GM23248 (cell line): ENCODE measurements at regions not wholly inside any gene's neighbourhood (a gene's known extent, or its start where the extent isn't known, plus 50 kb on each side); places are given as distances from the start of the nearest gene placed in this dataset.

Experiments used
- EZH2 ChIP-seq: fragments of 200-600 bp; sonication (generic); IDR thresholded peaks from 2 replicates; pipeline ENCODE4 v1.6.1; 2018; ENCODE audit warnings: antibody characterized with exemption, mild to moderate bottlenecking; ENCODE audit not compliant: insufficient read depth, poor library complexity, severe bottlenecking
- EZH2phosphoT487 ChIP-seq: fragments of 200-600 bp; sonication (generic); IDR thresholded peaks from 2 replicates; pipeline ENCODE4 v1.6.1; 2018; ENCODE audit warnings: antibody characterized with exemption, moderate library complexity, mild to moderate bottlenecking, low read depth; ENCODE audit not compliant: insufficient read depth

DNA sequence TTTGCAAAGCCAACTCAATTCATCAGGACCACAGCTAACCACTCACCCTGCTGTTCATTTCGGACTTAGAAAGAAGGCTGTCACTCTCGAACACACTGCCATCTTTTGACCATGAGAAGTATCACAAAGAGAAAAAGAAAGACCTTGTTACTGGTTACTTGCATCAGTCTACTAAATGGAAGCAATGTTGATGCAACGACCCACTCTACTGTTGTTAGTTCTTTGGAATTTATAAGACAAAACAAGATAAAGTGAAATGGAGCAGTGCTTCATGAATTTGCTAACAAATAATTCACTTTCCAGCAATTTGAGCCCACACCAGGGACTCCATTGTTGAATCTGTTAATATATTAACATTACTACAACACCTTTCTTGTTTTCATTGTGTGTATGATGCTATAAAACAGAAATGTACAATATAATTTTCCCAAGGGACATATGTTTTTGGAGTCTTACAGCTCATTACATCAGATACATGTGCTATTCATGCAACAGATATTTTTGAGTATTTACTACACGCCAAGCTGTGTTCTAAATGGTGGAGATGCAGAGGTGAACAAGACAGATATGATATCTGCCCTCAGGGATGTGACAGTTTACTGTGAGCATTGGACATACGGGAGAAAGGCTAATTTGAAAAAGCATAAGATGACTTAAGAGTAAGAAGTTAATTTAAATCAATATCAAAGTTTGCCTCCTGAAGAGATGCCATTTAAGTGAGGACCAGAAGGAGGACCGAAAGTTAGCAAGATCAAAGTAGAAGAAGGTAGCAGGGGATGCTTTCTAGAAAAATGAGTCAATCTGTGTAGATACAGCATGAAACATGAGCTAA lies 87.2 kb downstream of the AREG start:
- TF ChIP-seq EZH2phosphoT487 (no peak), EZH2 (no peak)
